H9 (cell line): ENCODE measurements at regions not wholly inside any gene's neighbourhood (a gene's known extent, or its start where the extent isn't known, plus 50 kb on each side); places are given as distances from the start of the nearest gene placed in this dataset.

ENCODE experiments used
- DNase-seq: peaks from one replicate; pipeline ENCODE4 v3.0.0-alpha.2; 2017
- H2AFZ ChIP-seq: one replicate; pipeline ENCODE4 v1.6.1; 2013; ENCODE audit warnings: mild to moderate bottlenecking, low read length, control low read depth, moderate library complexity
- H2AK5ac ChIP-seq: 2 replicates; pipeline ENCODE4 v1.6.1; 2013; ENCODE audit warnings: low read length, control low read depth, mixed read lengths; ENCODE audit not compliant: insufficient read length
- H2BK120ac ChIP-seq: one replicate; pipeline ENCODE4 v1.6.1; 2013; ENCODE audit warnings: low read depth, mild to moderate bottlenecking, low read length, control low read depth, inconsistent platforms; ENCODE audit not compliant: poor library complexity, severe bottlenecking
- H2BK12ac ChIP-seq: 2 replicates; pipeline ENCODE4 v1.6.1; 2013; ENCODE audit warnings: low read length, control low read depth, mixed read lengths, low read depth; ENCODE audit not compliant: insufficient read length
- H2BK15ac ChIP-seq: 2 replicates; pipeline ENCODE4 v1.6.1; 2013; ENCODE audit warnings: low read depth, low read length, control low read depth
- H2BK20ac ChIP-seq: one replicate; pipeline ENCODE4 v1.6.1; 2013; ENCODE audit warnings: low read depth, mild to moderate bottlenecking, low read length, control low read depth, inconsistent platforms; ENCODE audit not compliant: poor library complexity, severe bottlenecking
- H2BK5ac ChIP-seq: 2 replicates; pipeline ENCODE4 v1.6.1; 2013; ENCODE audit warnings: low read length, control low read depth, mixed read lengths; ENCODE audit not compliant: insufficient read length
- H3K14ac ChIP-seq: 2 replicates; pipeline ENCODE4 v1.6.1; 2013; ENCODE audit warnings: low read length, control low read depth; ENCODE audit not compliant: insufficient read depth
- H3K18ac ChIP-seq: 2 replicates; pipeline ENCODE4 v1.6.1; 2013; ENCODE audit warnings: low read depth, mild to moderate bottlenecking, mixed read lengths, low read length, control low read depth; ENCODE audit not compliant: insufficient read length
- H3K23ac ChIP-seq: 2 replicates; pipeline ENCODE4 v1.6.1; 2013; ENCODE audit warnings: low read length, control low read depth, mixed read lengths, low read depth; ENCODE audit not compliant: insufficient read length
- H3K23me2 ChIP-seq: 2 replicates; pipeline ENCODE4 v1.6.1; 2013; ENCODE audit warnings: low read depth, mild to moderate bottlenecking, mixed read lengths, low read length, control low read depth; ENCODE audit not compliant: insufficient read length, poor library complexity, severe bottlenecking
- H3K27ac ChIP-seq: 2 replicates; pipeline ENCODE4 v1.5.1; 2013; ENCODE audit warnings: low read length, control low read depth, mixed read lengths, low read depth; ENCODE audit not compliant: insufficient read length
- H3K27me3 ChIP-seq: 2 replicates; pipeline ENCODE4 v1.6.1; 2013; ENCODE audit warnings: low read length, control low read depth, inconsistent platforms; ENCODE audit not compliant: insufficient read depth
- H3K4ac ChIP-seq: 2 replicates; pipeline ENCODE4 v1.6.1; 2013; ENCODE audit warnings: low read depth, mild to moderate bottlenecking, control low read depth, inconsistent platforms, low read length, moderate library complexity
- H3K4me1 ChIP-seq: 2 replicates; pipeline ENCODE4 v1.6.1; 2013; ENCODE audit warnings: low read length, control low read depth, inconsistent platforms; ENCODE audit not compliant: insufficient read depth
- H3K4me2 ChIP-seq: 2 replicates; pipeline ENCODE4 v1.6.1; 2013; ENCODE audit warnings: low read length, control low read depth, mixed read lengths; ENCODE audit not compliant: insufficient read length, insufficient read depth
- H3K56ac ChIP-seq: 2 replicates; pipeline ENCODE4 v1.6.1; 2013; ENCODE audit warnings: low read depth, mild to moderate bottlenecking, mixed read lengths, low read length, control low read depth; ENCODE audit not compliant: insufficient read length
- H3K79me1 ChIP-seq: 2 replicates; pipeline ENCODE4 v1.6.1; 2013; ENCODE audit warnings: low read depth, mild to moderate bottlenecking, moderate library complexity, low read length, control low read depth, inconsistent platforms; ENCODE audit not compliant: insufficient read depth, poor library complexity, severe bottlenecking
- H3K79me2 ChIP-seq: 2 replicates; pipeline ENCODE4 v1.6.1; 2013; ENCODE audit warnings: low read length, control low read depth, inconsistent platforms; ENCODE audit not compliant: insufficient read depth
- H3K9ac ChIP-seq: 2 replicates; pipeline ENCODE4 v1.6.1; 2013; ENCODE audit warnings: low read length, control low read depth, mixed read lengths; ENCODE audit not compliant: insufficient read length; ENCODE audit errors: extremely low read depth
- H3K9me3 ChIP-seq: one replicate; pipeline ENCODE4 v1.6.1; 2013; ENCODE audit warnings: low read depth, low read length, inconsistent platforms; ENCODE audit not compliant: control insufficient read depth
- H3T11ph ChIP-seq: one replicate; pipeline ENCODE4 v1.6.1; 2013; ENCODE audit warnings: mild to moderate bottlenecking, low read length, control low read depth, inconsistent platforms
- H4K20me1 ChIP-seq: one replicate; pipeline ENCODE4 v1.6.1; 2013; ENCODE audit not compliant: control insufficient read depth, insufficient read length, insufficient read depth
- H4K5ac ChIP-seq: 2 replicates; pipeline ENCODE4 v1.6.1; 2013; ENCODE audit warnings: low read depth, mild to moderate bottlenecking, mixed read lengths, low read length, control low read depth; ENCODE audit not compliant: insufficient read length
- H4K8ac ChIP-seq: replicated peaks from 2 replicates; pipeline ENCODE4 v1.6.1; 2013; ENCODE audit warnings: low read length, control low read depth, mixed read lengths, low read depth; ENCODE audit not compliant: insufficient read length
- H4K91ac ChIP-seq: 2 replicates; pipeline ENCODE4 v1.6.1; 2013; ENCODE audit warnings: low read depth, mild to moderate bottlenecking, moderate library complexity, mixed read lengths, low read length, control low read depth; ENCODE audit not compliant: insufficient read length
- H3K27ac Mint-ChIP-seq, 3 experiments: 2 replicates in 2 of 3; 3 replicates in 1 of 3; pipeline ENCODE4 v1.8.0; 2020 to 2021; ENCODE audit warnings: mixed read lengths in 3 of 3, mild to moderate bottlenecking in 1 of 3, moderate library complexity in 1 of 3
- H3K27me3 Mint-ChIP-seq: 2 replicates; pipeline ENCODE4 v1.8.0; 2021; ENCODE audit warnings: low read depth, mild to moderate bottlenecking, moderate library complexity, mixed read lengths
- H3K36me3 Mint-ChIP-seq, 3 experiments: 2 replicates in 2 of 3; 3 replicates in 1 of 3; pipeline ENCODE4 v1.8.0; 2020 to 2021; ENCODE audit warnings: low read depth in 3 of 3, mixed read lengths in 3 of 3; ENCODE audit not compliant: insufficient read depth in 1 of 3
- H3K4me1 Mint-ChIP-seq, 2 experiments: 2 replicates each; pipeline ENCODE4 v1.8.0; 2020; ENCODE audit warnings: mixed read lengths in 2 of 2
- H3K4me3 Mint-ChIP-seq, 2 experiments: 2 replicates in 1 of 2; 3 replicates in 1 of 2; pipeline ENCODE4 v1.8.0; 2020 to 2021; ENCODE audit warnings: mild to moderate bottlenecking in 2 of 2, mixed read lengths in 2 of 2, moderate library complexity in 1 of 2
- H3K9me3 Mint-ChIP-seq, 2 experiments: 2 replicates in 1 of 2; 3 replicates in 1 of 2; pipeline ENCODE4 v1.8.0; 2020; ENCODE audit warnings: mild to moderate bottlenecking in 2 of 2, mixed read lengths in 2 of 2, moderate library complexity in 1 of 2
- WGBS: extraction: QIAGEN DNeasy Blood & Tissue Kit; methylation state at CpG from one replicate; pipeline ENCODE4 v1.1.7; 2013; ENCODE audit warnings: missing lambda C conversion rate, low lambda C conversion rate, mixed read lengths; ENCODE audit not compliant: insufficient read length; ENCODE audit errors: extremely low coverage; 5-methylcytosine and 5-hydroxymethylcytosine counted together
- TF ChIP-seq, protein P1 (sequence below): fragments of 200-600 bp; sonication (generic); conservative IDR thresholded peaks from 3 replicates; pipeline ENCODE4 v1.8.0; 2021; ENCODE audit warnings: antibody characterized with exemption, mild to moderate bottlenecking

GRCh38 chr10:91103384-91104192 lies 116.9 kb upstream of the PCGF5 start:
- Histone ChIP-seq H3K9ac (no peak overlapping the region), H2AFZ (no peak overlapping the region), H2BK12ac (no peak overlapping the region), H3K9me3 (no peaks in the 10 kb centered on the region), H4K20me1 (no peaks in the 10 kb centered on the region), H3K23ac (no peak overlapping the region), H3K18ac (no peak overlapping the region), H2BK20ac (no peak overlapping the region), H3K27me3 (no peaks in the 10 kb centered on the region), H3K79me1 (no peaks in the 10 kb centered on the region), H3K14ac (no peak overlapping the region), H3K56ac (no peak overlapping the region), H3K23me2 (no peaks in the 10 kb centered on the region), H3K4me1 (no peaks in the 10 kb centered on the region), H4K91ac (no peak overlapping the region), H2BK120ac (no peak overlapping the region), H3K4me2 (no peak overlapping the region), H3K79me2 (no peaks in the 10 kb centered on the region), H3K27ac (no peak overlapping the region), H3T11ph (no peak overlapping the region), H2BK5ac (no peak overlapping the region), H4K5ac (no peak overlapping the region), H4K8ac (no peak overlapping the region), H2AK5ac (no peak overlapping the region), H2BK15ac (no peak overlapping the region), H3K4ac (no peak overlapping the region)
- no peaks in the 10 kb centered on the region; a peak in 1 of 7 replicates for H3K36me3 Mint-ChIP-seq
- no peak overlapping the region for H3K4me3 Mint-ChIP-seq
- peaks cover 19% of the 10 kb centered on the region for H3K27me3 Mint-ChIP-seq
- 0 out of 4 replicates have a peak, but pooled peaks cover 3 to 4% of the 10 kb centered on the region in 2 experiments for H3K4me1 Mint-ChIP-seq
- TF ChIP-seq, protein P1, sequence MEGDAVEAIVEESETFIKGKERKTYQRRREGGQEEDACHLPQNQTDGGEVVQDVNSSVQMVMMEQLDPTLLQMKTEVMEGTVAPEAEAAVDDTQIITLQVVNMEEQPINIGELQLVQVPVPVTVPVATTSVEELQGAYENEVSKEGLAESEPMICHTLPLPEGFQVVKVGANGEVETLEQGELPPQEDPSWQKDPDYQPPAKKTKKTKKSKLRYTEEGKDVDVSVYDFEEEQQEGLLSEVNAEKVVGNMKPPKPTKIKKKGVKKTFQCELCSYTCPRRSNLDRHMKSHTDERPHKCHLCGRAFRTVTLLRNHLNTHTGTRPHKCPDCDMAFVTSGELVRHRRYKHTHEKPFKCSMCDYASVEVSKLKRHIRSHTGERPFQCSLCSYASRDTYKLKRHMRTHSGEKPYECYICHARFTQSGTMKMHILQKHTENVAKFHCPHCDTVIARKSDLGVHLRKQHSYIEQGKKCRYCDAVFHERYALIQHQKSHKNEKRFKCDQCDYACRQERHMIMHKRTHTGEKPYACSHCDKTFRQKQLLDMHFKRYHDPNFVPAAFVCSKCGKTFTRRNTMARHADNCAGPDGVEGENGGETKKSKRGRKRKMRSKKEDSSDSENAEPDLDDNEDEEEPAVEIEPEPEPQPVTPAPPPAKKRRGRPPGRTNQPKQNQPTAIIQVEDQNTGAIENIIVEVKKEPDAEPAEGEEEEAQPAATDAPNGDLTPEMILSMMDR, result no peak
- H3K27ac Mint-ChIP-seq, result no peak overlapping the region
- no CpG with 5 or more reads among the region's 5 CpGs for WGBS
- DNase-seq, result no peak
- peaks cover 7 to 17% of the 10 kb centered on the region in 2 experiments; a peak in 4 of 5 replicates for H3K9me3 Mint-ChIP-seq
